Stimulated activated CD4-positive, alpha-beta T cell treated with anti-CD3 and anti-CD28 coated beads, Interleukin-12 subunit alpha, Interleukin-12 subunit beta, amount 100 ng/mL, for 24 hours (primary cell): ENCODE measurements at regions not wholly inside any gene's neighbourhood (a gene's known extent, or its start where the extent isn't known, plus 50 kb on each side); places are given as distances from the start of the nearest gene placed in this dataset.

Experiments used
- DNase-seq, 2 experiments: peaks; one replicate each; pipeline ENCODE4 v3.0.0-alpha.2; 2020; ENCODE audit warnings: low read depth in 2 of 2

GRCh38 chr16:80489173-80489572, 51.6 kb upstream of the DYNLRB2 start:
- DNase-seq: no peak

- no peak for DNase-seq
Observed at GRCh38 chr16:80488167-80488566, 52.6 kb upstream of the DYNLRB2 start.

GRCh38 chr16:80480664-80481063, 60.1 kb upstream of the DYNLRB2 start:
- no peak for DNase-seq

GRCh38 chr16:80477838-80478237, 63.0 kb upstream of the DYNLRB2 start:
- DNase-seq: no peak

- no peak for DNase-seq
Observed at GRCh38 chr16:80468029-80468428, 72.8 kb upstream of the DYNLRB2 start.

GRCh38 chr16:80466024-80466987, 74.5 kb upstream of the DYNLRB2 start:
- DNase-seq: peak; percentile 27 to 52

- DNase-seq: no peak
Observed at GRCh38 chr16:80463751-80464495, 76.9 kb upstream of the DYNLRB2 start.

- DNase-seq: no peak
Observed at GRCh38 chr16:80463326-80463725, 77.5 kb upstream of the DYNLRB2 start.

GRCh38 chr16:80462917-80463316, 77.9 kb upstream of the DYNLRB2 start:
- no peak for DNase-seq

GRCh38 chr16:80460988-80461387, 79.8 kb upstream of the DYNLRB2 start:
- no peak for DNase-seq

- DNase-seq: no peak
Observed at GRCh38 chr16:80459966-80460365, 80.8 kb upstream of the DYNLRB2 start.

GRCh38 chr16:80459331-80459777, 81.4 kb upstream of the DYNLRB2 start:
- DNase-seq: no peak

GRCh38 chr16:80457871-80458270, 82.9 kb upstream of the DYNLRB2 start:
- no peak for DNase-seq

GRCh38 chr16:80454802-80455201, 86.0 kb upstream of the DYNLRB2 start:
- no peak for DNase-seq

- no peak for DNase-seq
Observed at GRCh38 chr16:80449392-80449791, 91.4 kb upstream of the DYNLRB2 start.

- DNase-seq: no peak
Observed at GRCh38 chr16:80447241-80447640, 93.6 kb upstream of the DYNLRB2 start.

GRCh38 chr16:80442779-80443178, 98.0 kb upstream of the DYNLRB2 start:
- DNase-seq: no peak

GRCh38 chr16:80441935-80442334, 98.9 kb upstream of the DYNLRB2 start:
- DNase-seq: no peak

GRCh38 chr16:80440667-80441066, 100.1 kb upstream of the DYNLRB2 start:
- DNase-seq: no peak

GRCh38 chr16:80437707-80438106, 103.1 kb upstream of the DYNLRB2 start:
- DNase-seq: no peak

- DNase-seq: no peak
Observed at GRCh38 chr16:80436510-80436909, 104.3 kb upstream of the DYNLRB2 start.

- DNase-seq: no peak
Observed at GRCh38 chr16:80433623-80434022, 107.2 kb upstream of the DYNLRB2 start.

GRCh38 chr16:80427795-80428194, 113.0 kb upstream of the DYNLRB2 start:
- DNase-seq: no peak
